HG03378 (cell line): ENCODE measurements at regions not wholly inside any gene's neighbourhood (a gene's known extent, or its start where the extent isn't known, plus 50 kb on each side); places are given as distances from the start of the nearest gene placed in this dataset.
"Not testable (repeated sequence)": the region's sequence is repeated elsewhere in the genome, so short reads cannot be mapped to it uniquely, and the experiment has no call there.

ENCODE experiments used
- ATAC-seq: cut with Tn5 transposase; IDR thresholded peaks from one replicate; pipeline ENCODE4 v1.9.1; 2021; ENCODE audit warnings: mild to moderate bottlenecking, moderate library complexity; ENCODE audit not compliant: unreplicated experiment

GRCh38 chr9:1115370-1115769 lies 65.2 kb downstream of the DMRT2 start:
- ATAC-seq = no peak

GRCh38 chr9:1117439-1117838 lies 67.3 kb downstream of the DMRT2 start:
- no peak for ATAC-seq

GRCh38 chr9:1120500-1121165 lies 70.5 kb downstream of the DMRT2 start:
- no peak for ATAC-seq

- ATAC-seq = no peak
Measured at GRCh38 chr9:1125741-1126140, 75.6 kb downstream of the DMRT2 start.

DNA sequence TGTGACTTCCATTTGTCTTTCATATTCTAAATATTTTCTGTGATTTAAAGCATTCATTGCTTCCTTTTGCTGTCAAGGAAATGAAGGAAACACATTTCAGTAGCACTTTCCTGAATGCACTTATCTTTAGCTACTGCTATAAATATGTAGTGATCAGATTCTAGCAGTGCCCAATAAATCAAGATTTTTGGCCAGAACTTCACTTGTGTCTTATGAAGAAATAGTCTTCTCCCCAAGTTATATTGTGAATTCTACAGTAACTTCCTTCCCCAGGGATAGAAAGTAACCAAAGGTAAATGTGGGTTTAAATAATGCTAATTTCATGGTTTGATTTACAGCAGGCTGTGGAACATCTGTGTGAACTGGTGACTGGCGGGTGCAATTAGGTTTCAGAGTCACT lies 77.9 kb downstream of the DMRT2 start:
- ATAC-seq = no peak

GRCh38 chr9:1129382-1129781 lies 79.2 kb downstream of the DMRT2 start:
- no peak for ATAC-seq

DNA sequence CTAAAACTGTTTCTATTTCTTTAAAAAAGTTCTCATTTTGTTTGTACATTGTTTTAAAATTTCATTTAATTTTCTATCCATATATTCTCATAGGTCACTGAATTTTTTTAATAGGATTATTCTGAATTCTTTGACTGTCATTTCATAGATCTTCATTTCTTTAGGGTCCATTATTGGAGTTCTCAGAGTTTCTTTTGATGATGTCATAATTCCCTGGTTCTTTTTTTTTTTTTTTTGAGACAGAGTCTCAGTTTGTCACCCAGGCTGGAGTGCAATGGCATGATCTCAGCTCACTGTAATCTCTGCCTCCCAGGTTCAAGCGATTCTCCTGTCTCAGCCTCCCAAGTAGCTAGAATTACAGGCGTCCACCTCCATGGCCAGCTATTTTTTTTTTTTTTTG lies 89.9 kb downstream of the DMRT2 start:
- no peak for ATAC-seq

GRCh38 chr9:1151691-1152090 lies 101.5 kb downstream of the DMRT2 start:
- no peak for ATAC-seq

GRCh38 chr9:1152171-1152570 lies 102.0 kb downstream of the DMRT2 start:
- no peak for ATAC-seq

DNA sequence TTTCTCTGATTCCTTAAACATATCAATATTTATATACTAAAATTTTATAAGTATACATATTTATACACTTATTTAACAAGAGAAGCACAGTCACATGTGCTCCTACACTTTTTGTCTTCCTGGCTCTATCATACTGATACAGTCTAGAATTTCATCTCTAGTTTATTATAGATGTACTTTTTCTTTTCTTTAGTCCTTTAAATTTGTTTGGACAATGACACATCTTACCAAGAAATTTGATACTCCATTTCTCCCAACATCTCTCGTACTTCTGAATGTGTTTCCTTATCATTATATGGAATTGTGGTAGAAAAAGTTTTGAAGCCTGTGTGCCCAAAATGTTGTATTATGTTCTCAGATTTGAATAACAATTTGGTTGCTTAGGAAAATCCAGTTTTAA lies 104.6 kb downstream of the DMRT2 start:
- no peak for ATAC-seq

- ATAC-seq = no peak
Measured at GRCh38 chr9:1155602-1156001, 105.4 kb downstream of the DMRT2 start.

- ATAC-seq = no peak
Measured at GRCh38 chr9:1156794-1157550, 106.8 kb downstream of the DMRT2 start.

DNA sequence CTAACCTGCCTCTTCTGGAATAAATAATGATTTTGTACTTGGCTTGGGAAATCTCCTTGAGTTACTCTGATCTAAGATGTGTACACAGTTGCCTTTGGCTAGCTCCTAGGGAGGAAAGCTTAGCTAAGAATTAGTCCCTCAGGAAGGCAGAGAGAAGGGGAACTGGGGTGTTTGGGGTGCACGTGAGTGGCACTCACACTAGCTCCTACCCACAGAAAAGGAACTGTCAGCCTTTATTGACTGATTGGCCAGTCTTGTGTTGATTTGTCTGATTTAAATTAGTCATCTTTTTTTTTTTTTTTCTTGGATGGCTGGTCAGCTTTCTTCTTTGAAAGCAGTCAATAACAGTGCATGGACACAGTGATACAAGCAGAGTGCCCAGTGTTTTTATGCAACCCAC lies 107.7 kb downstream of the DMRT2 start:
- ATAC-seq = no peak

DNA sequence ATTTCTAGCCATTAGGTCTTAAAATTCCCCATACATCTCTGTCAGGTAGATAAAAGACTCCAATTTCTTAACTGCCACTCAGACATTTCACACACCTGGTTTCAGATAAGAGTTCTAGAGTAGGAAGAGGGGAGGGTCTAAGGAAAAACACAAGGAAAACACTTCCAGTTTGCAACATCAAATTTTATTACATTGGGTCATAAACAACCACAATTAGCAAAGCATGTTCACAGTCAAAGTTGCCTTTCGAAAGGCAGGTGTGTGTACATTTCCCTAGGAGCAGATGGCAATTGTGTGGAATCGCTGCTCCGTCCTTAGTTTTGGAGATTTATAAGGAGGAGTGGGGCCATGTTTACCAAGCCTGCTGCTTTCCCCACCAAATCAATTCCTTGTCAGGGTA lies 120.8 kb downstream of the DMRT2 start:
- ATAC-seq = no peak

- no peak for ATAC-seq
Measured at GRCh38 chr9:1171546-1171945, 121.4 kb downstream of the DMRT2 start.

GRCh38 chr9:1173211-1173610 lies 123.1 kb downstream of the DMRT2 start:
- no peak for ATAC-seq

DNA sequence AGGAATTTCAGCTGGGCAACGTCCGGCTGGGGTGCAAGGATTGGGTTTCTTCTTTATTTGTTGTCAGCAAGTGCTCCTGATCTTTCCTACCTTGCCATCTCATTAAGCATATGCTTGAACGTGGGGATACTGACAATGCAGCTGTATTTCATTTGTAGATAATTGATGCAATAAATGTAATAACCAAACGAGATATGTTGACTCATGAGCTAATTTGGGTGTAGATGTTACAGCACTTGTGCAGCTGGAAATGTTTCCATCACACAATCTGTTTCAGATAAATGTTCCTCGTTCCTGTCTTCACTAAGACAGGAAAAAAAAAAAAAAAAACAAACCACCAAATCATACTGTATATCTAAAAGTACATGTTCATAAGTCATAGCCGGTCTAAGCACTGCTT lies 123.8 kb downstream of the DMRT2 start:
- ATAC-seq = no peak

- ATAC-seq = no peak
Measured at GRCh38 chr9:1179366-1179765, 129.2 kb downstream of the DMRT2 start.

GRCh38 chr9:1184146-1184545 lies 134.0 kb downstream of the DMRT2 start:
- no peak for ATAC-seq

DNA sequence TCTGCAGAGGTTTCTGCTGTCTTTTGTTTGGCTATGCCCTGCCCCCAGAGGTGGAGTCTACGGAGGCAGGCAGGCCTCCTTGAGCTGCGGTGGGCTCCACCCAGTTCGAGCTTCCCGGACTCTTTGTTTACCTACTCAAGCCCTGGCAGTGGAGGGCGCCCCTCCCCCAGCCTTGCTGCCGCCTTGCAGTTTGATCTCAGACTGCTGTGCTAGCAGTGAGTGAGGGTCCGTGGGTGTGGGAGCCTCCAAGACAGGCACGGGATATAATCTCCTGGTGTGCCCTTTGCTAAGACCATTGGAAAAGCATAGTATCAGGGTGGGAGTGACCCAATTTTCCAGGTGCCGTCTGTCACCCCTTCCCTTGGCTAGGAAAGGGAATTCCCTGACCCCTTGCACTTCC lies 137.0 kb downstream of the DMRT2 start:
- not testable (repeated sequence) for ATAC-seq

DNA sequence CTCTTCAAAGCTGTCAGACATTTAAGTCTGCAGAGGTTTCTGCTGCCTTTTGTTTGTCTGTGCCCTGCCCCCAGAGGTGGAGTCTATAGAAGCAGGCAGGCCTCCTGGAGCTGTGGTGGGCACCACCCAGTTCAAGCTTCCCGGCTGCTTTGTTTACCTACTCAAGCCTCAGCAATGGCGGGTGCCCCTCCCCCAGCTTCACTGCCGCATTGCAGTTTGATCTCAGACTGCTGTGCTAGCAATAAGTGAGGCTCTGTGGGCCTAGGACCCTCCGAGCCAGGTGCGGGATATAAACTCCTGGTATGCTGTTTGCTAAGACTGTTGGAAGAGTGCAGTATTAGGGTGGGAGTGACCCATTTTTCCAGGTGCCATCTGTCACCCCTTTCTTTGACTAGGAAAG lies 145.5 kb downstream of the DMRT2 start:
- not testable (repeated sequence) for ATAC-seq

- ATAC-seq = no peak
Measured at GRCh38 chr9:1198085-1198484, 147.9 kb downstream of the DMRT2 start.

- no peak for ATAC-seq
Measured at GRCh38 chr9:1200847-1201251, 150.7 kb downstream of the DMRT2 start.
